ENCODE measurements at regions not wholly inside any gene's neighbourhood (a gene's known extent, or its start where the extent isn't known, plus 50 kb on each side); places are given as distances from the start of the nearest gene placed in this dataset.

DNA sequence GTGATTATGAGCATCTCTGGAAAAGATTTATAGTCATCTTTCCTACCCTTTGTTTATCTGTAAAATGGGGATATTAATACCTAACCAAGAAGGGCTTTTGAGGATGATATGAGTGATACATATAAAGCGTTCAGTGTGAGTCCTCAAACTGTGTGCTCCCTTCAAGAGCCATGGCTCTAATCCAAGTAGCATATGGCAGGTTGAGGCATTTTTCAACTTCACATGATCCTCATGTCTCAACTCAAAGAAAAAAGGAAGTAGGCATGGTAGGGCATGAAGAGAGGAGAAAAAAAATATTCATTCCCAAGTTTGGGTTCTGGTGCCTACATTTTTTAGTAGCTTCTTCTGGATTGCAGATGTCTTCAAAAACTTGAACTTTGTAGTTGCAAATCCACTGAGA, 286.3 kb upstream of the ATP2B1 start:
- TF ChIP-seq EZH2 (IDR thresholded peaks at IDR 0.05) (no peak), POLR2AphosphoS5 (IDR thresholded peaks at IDR 0.05; ENCODE audit: borderline replicate concordance, low read depth, low read length) (no peak), FOXP2 (optimal IDR thresholded peaks at IDR 0.05; ENCODE audit: control extremely low read depth, extremely low read length, insufficient read depth) (no peak)
